NOMO-1 (cell line): ENCODE measurements at regions not wholly inside any gene's neighbourhood (a gene's known extent, or its start where the extent isn't known, plus 50 kb on each side); places are given as distances from the start of the nearest gene placed in this dataset.

Experiments used
- DNase-seq, 2 experiments: peaks; one replicate each; lab custom pipeline; 2025; ENCODE audit not compliant: unreplicated experiment in 2 of 2; lab: John Stamatoyannopoulos, UW

GRCh38 chr14:34027990-34028495 lies 77.2 kb upstream of the EGLN3 start:
- no peak for DNase-seq

GRCh38 chr14:34027130-34027989 lies 76.5 kb upstream of the EGLN3 start:
- no peak for DNase-seq

- DNase-seq, result no peak
Measured at GRCh38 chr14:34025325-34026017, 74.6 kb upstream of the EGLN3 start.

- no peak for DNase-seq
Measured at GRCh38 chr14:34024768-34025144, 73.9 kb upstream of the EGLN3 start.

GRCh38 chr14:34023824-34024767 lies 73.2 kb upstream of the EGLN3 start:
- DNase-seq, result no peak

- no peak for DNase-seq
Measured at GRCh38 chr14:34021096-34021495, 70.2 kb upstream of the EGLN3 start.

- DNase-seq, result no peak
Measured at GRCh38 chr14:34020014-34020413, 69.1 kb upstream of the EGLN3 start.

- DNase-seq, result peak; percentile 44 to 58
Measured at GRCh38 chr14:34018564-34019244, 67.8 kb upstream of the EGLN3 start.

- DNase-seq, result no peak
Measured at GRCh38 chr14:34018125-34018524, 67.3 kb upstream of the EGLN3 start.

GRCh38 chr14:34015383-34015782 lies 64.5 kb upstream of the EGLN3 start:
- DNase-seq, result no peak

- DNase-seq, result no peak
Measured at GRCh38 chr14:34014936-34015335, 64.1 kb upstream of the EGLN3 start.

GRCh38 chr14:34013721-34014060 lies 62.8 kb upstream of the EGLN3 start:
- peak; percentile 62 to 88 for DNase-seq

GRCh38 chr14:34012978-34013720 lies 62.3 kb upstream of the EGLN3 start:
- DNase-seq, result peak; percentile 52 to 92

GRCh38 chr14:34012369-34012768 lies 61.5 kb upstream of the EGLN3 start:
- no peak for DNase-seq

- no peak for DNase-seq
Measured at GRCh38 chr14:34009956-34010355, 59.1 kb upstream of the EGLN3 start.

- DNase-seq, result no peak
Measured at GRCh38 chr14:34007902-34008301, 57.0 kb upstream of the EGLN3 start.

- no peak for DNase-seq
Measured at GRCh38 chr14:34005901-34006300, 55.0 kb upstream of the EGLN3 start.

- no peak for DNase-seq
Measured at GRCh38 chr14:34004881-34005280, 54.0 kb upstream of the EGLN3 start.

GRCh38 chr14:34003691-34004090 lies 52.8 kb upstream of the EGLN3 start:
- no peak for DNase-seq
